ENCODE measurements at regions not wholly inside any gene's neighbourhood (a gene's known extent, or its start where the extent isn't known, plus 50 kb on each side); places are given as distances from the start of the nearest gene placed in this dataset.

DNA sequence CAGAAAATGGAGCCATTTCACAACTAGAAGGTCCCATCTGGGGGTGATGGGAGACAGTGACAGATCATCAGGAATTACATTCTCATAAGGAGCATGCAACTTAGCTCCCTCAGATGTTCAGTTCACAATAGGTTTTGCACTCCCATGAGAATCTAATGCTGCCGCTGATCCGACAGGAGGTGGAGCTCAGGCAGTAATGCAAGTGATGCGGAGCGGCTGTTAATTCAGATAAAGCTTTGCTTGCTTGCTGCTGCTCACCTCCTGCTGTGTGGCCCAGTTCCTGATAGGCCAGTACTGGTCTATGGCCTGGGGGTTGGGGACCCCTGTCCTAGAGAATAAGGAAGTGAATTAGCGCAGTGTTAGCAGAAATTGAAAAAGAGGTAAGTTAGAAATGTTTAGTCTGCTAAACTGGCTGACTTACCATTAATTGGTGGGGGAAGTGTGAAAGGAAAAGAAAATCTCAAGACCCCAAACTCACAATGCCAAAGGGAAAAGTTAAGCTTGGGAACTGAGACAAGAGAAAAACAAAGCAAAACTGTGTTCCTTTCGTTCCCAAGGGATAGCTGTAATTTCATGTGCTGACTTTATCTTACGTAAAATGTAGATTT, 76.4 kb downstream of the LYZL2 start:
- no peak for TF ChIP-seq POLR2A (IDR thresholded peaks at IDR 0.05)
- TF ChIP-seq, protein P1, sequence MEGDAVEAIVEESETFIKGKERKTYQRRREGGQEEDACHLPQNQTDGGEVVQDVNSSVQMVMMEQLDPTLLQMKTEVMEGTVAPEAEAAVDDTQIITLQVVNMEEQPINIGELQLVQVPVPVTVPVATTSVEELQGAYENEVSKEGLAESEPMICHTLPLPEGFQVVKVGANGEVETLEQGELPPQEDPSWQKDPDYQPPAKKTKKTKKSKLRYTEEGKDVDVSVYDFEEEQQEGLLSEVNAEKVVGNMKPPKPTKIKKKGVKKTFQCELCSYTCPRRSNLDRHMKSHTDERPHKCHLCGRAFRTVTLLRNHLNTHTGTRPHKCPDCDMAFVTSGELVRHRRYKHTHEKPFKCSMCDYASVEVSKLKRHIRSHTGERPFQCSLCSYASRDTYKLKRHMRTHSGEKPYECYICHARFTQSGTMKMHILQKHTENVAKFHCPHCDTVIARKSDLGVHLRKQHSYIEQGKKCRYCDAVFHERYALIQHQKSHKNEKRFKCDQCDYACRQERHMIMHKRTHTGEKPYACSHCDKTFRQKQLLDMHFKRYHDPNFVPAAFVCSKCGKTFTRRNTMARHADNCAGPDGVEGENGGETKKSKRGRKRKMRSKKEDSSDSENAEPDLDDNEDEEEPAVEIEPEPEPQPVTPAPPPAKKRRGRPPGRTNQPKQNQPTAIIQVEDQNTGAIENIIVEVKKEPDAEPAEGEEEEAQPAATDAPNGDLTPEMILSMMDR (IDR thresholded peaks at IDR 0.05): no peak
